Gastrocnemius medialis (tissue), 4 donors: ENCODE measurements at regions not wholly inside any gene's neighbourhood (a gene's known extent, or its start where the extent isn't known, plus 50 kb on each side); places are given as distances from the start of the nearest gene placed in this dataset.

ENCODE experiments used
- CTCF ChIP-seq, 5 experiments: fragments of 450-650 bp in 3 of 5; fragments of 200-600 bp in 2 of 5; sonication (generic) in 2 of 5; IDR thresholded peaks in 4 of 5; conservative IDR thresholded peaks in 1 of 5; 1 replicate in 4 of 5; 2 replicates in 1 of 5; pipeline ENCODE4 v1.5.1; 2016 to 2019; ENCODE audit warnings: antibody characterized with exemption in 5 of 5, mild to moderate bottlenecking in 3 of 5, moderate library complexity in 3 of 5
- POLR2A ChIP-seq, 2 donors: fragments of 450-650 bp; IDR thresholded peaks; one replicate each; pipeline ENCODE4 v1.6.1; 2017; ENCODE audit warnings: antibody characterized with exemption in 2 of 2, mild to moderate bottlenecking in 2 of 2, moderate library complexity in 2 of 2

GRCh38 chr9:85298499-85298898, 443.3 kb downstream of the AGTPBP1 start:
- TF ChIP-seq CTCF (IDR thresholded peaks at IDR 0.05 in 4 of 5, conservative IDR thresholded peaks at IDR 0.05 in 1 of 5), result no peak
- TF ChIP-seq POLR2A (IDR thresholded peaks at IDR 0.05), result no peak
